ENCODE measurements at regions not wholly inside any gene's neighbourhood (a gene's known extent, or its start where the extent isn't known, plus 50 kb on each side); places are given as distances from the start of the nearest gene placed in this dataset.

DNA sequence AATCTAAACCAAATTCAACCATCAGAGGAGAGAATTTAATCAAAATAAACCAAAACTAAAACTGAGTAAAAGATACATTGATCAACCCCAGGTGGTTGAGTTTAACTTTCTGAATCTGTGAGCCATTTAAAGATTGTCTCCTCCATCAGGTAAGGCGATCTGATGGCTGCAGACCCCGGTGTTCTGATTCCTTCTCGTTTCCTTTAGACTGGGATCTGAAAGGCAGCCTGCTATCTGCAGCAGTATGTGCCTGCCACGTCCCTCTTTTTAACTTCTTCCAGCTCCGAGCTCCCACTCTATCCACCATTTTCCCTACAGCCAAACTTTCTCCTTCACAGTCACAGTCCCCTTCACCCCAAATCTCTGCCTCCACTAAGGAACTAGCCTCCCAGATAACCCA, 66.1 kb upstream of the ARHGAP32 start:
- TF ChIP-seq, protein P1, sequence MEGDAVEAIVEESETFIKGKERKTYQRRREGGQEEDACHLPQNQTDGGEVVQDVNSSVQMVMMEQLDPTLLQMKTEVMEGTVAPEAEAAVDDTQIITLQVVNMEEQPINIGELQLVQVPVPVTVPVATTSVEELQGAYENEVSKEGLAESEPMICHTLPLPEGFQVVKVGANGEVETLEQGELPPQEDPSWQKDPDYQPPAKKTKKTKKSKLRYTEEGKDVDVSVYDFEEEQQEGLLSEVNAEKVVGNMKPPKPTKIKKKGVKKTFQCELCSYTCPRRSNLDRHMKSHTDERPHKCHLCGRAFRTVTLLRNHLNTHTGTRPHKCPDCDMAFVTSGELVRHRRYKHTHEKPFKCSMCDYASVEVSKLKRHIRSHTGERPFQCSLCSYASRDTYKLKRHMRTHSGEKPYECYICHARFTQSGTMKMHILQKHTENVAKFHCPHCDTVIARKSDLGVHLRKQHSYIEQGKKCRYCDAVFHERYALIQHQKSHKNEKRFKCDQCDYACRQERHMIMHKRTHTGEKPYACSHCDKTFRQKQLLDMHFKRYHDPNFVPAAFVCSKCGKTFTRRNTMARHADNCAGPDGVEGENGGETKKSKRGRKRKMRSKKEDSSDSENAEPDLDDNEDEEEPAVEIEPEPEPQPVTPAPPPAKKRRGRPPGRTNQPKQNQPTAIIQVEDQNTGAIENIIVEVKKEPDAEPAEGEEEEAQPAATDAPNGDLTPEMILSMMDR (IDR thresholded peaks at IDR 0.05; ENCODE audit: poor library complexity, severe bottlenecking) = no peak
- TF ChIP-seq POLR2AphosphoS5 (IDR thresholded peaks at IDR 0.05) = no peak
- TF ChIP-seq, protein P2, sequence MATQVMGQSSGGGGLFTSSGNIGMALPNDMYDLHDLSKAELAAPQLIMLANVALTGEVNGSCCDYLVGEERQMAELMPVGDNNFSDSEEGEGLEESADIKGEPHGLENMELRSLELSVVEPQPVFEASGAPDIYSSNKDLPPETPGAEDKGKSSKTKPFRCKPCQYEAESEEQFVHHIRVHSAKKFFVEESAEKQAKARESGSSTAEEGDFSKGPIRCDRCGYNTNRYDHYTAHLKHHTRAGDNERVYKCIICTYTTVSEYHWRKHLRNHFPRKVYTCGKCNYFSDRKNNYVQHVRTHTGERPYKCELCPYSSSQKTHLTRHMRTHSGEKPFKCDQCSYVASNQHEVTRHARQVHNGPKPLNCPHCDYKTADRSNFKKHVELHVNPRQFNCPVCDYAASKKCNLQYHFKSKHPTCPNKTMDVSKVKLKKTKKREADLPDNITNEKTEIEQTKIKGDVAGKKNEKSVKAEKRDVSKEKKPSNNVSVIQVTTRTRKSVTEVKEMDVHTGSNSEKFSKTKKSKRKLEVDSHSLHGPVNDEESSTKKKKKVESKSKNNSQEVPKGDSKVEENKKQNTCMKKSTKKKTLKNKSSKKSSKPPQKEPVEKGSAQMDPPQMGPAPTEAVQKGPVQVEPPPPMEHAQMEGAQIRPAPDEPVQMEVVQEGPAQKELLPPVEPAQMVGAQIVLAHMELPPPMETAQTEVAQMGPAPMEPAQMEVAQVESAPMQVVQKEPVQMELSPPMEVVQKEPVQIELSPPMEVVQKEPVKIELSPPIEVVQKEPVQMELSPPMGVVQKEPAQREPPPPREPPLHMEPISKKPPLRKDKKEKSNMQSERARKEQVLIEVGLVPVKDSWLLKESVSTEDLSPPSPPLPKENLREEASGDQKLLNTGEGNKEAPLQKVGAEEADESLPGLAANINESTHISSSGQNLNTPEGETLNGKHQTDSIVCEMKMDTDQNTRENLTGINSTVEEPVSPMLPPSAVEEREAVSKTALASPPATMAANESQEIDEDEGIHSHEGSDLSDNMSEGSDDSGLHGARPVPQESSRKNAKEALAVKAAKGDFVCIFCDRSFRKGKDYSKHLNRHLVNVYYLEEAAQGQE (IDR thresholded peaks at IDR 0.05; ENCODE audit: borderline replicate concordance) = no peak
- no peak for TF ChIP-seq EZH2 (IDR thresholded peaks at IDR 0.05; ENCODE audit: borderline replicate concordance, insufficient read depth, low read length, poor library complexity, severe bottlenecking)
- TF ChIP-seq EP300 (conservative IDR thresholded peaks at IDR 0.05; ENCODE audit: poor library complexity, severe bottlenecking) = no peak

Data from neural cell (in vitro differentiated cells).